Nephron progenitor cell (in vitro differentiated cells): ENCODE measurements at regions not wholly inside any gene's neighbourhood (a gene's known extent, or its start where the extent isn't known, plus 50 kb on each side); places are given as distances from the start of the nearest gene placed in this dataset.
A peak's percentile ranks its signal among the peaks of the same experiment; 100 is the strongest.
"Not testable (repeated sequence)": the region's sequence is repeated elsewhere in the genome, so short reads cannot be mapped to it uniquely, and the experiment has no call there.

Experiments used
- DNase-seq: peaks from one replicate; pipeline ENCODE4 v3.0.0; 2021
- H3K27ac Mint-ChIP-seq: 2 replicates; pipeline ENCODE4 v1.8.0; 2021; ENCODE audit warnings: mild to moderate bottlenecking, moderate library complexity, mixed read lengths
- H3K27me3 Mint-ChIP-seq: 2 replicates; pipeline ENCODE4 v1.8.0; 2021; ENCODE audit warnings: mild to moderate bottlenecking, low read depth, mixed read lengths; ENCODE audit not compliant: poor library complexity
- H3K36me3 Mint-ChIP-seq: 2 replicates; pipeline ENCODE4 v1.8.0; 2021; ENCODE audit warnings: low read depth, mixed read lengths
- H3K4me1 Mint-ChIP-seq: 2 replicates; pipeline ENCODE4 v1.8.0; 2021; ENCODE audit warnings: mixed read lengths
- H3K4me3 Mint-ChIP-seq: 2 replicates; pipeline ENCODE4 v1.8.0; 2021; ENCODE audit warnings: mild to moderate bottlenecking, moderate library complexity, mixed read lengths
- H3K9me3 Mint-ChIP-seq: 2 replicates; pipeline ENCODE4 v1.8.0; 2021; ENCODE audit warnings: mild to moderate bottlenecking, moderate library complexity, mixed read lengths
- CTCF ChIP-seq: fragments of 200-600 bp; sonication (generic); IDR thresholded peaks from 2 replicates; pipeline ENCODE4 v1.5.0; 2021; ENCODE audit warnings: antibody characterized with exemption

DNA sequence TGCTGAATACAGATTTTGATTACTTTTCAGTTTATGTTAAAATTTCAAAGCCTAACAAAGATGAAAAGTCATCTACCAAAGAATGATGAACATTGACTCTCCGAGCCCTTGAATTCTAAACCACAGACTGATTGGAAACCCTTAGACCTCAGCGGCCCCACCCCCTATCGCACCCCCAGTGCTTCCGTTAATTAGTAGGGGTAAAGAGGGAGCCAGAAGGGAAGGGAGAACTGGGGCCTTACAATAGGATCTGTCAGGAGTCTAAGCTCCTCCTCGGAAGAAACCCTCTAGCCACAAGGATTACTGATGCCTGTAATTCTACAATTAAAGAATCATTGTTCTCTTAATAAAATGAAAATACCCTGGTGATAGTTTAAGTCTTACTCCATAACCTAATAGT is 79.7 kb upstream of the JARID2 start:
- H3K36me3 Mint-ChIP-seq: no peaks in the 10 kb centered on the region
- H3K4me3 Mint-ChIP-seq: no peak overlapping the region

DNA sequence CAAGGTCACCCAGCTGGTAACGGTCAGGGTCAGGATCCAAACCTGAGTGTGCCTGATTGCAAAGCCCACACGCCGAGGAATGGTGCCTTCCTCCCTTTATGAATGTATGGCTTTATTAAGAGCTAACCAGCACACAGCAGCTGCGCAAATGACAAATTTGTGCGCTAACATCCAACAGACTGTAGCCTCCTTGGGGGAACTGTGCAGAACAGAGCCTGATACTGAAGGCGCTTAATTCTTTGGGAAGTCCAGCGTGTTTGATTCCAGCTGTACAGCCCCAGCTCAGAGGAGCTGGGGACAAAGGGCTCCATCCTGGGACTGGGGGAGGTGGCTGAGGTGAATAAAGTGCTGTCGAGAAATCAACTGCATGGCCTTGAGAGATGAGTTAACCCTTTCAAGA is 75.7 kb upstream of the JARID2 start:
- H3K27ac Mint-ChIP-seq: peak overlapping the region; percentile 58
- H3K4me1 Mint-ChIP-seq: peaks cover 29% of the 10 kb centered on the region
- H3K4me3 Mint-ChIP-seq: peak overlapping the region; percentile 5
- no peaks in the 10 kb centered on the region for H3K27me3 Mint-ChIP-seq
- H3K36me3 Mint-ChIP-seq: no peaks in the 10 kb centered on the region
- no peaks in the 10 kb centered on the region for H3K9me3 Mint-ChIP-seq
- DNase-seq: no peak
- no peak for TF ChIP-seq CTCF

More for the DNA sequence above, 79.7 kb upstream of the JARID2 start:
- no peak for TF ChIP-seq CTCF
- H3K27ac Mint-ChIP-seq: no peak overlapping the region
- H3K4me1 Mint-ChIP-seq: peaks cover 22% of the 10 kb centered on the region
- DNase-seq: no peak
- H3K9me3 Mint-ChIP-seq: no peaks in the 10 kb centered on the region
- no peaks in the 10 kb centered on the region for H3K27me3 Mint-ChIP-seq

GRCh38 chr6:15171026-15171425 is 74.8 kb upstream of the JARID2 start:
- Mint-ChIP-seq H3K36me3 (no peaks in the 10 kb centered on the region), H3K4me1 (peaks cover 29% of the 10 kb centered on the region), H3K27me3 (no peaks in the 10 kb centered on the region), H3K9me3 (no peaks in the 10 kb centered on the region), H3K27ac (no peak overlapping the region), H3K4me3 (no peak overlapping the region)
- TF ChIP-seq CTCF: no peak
- no peak for DNase-seq

DNA sequence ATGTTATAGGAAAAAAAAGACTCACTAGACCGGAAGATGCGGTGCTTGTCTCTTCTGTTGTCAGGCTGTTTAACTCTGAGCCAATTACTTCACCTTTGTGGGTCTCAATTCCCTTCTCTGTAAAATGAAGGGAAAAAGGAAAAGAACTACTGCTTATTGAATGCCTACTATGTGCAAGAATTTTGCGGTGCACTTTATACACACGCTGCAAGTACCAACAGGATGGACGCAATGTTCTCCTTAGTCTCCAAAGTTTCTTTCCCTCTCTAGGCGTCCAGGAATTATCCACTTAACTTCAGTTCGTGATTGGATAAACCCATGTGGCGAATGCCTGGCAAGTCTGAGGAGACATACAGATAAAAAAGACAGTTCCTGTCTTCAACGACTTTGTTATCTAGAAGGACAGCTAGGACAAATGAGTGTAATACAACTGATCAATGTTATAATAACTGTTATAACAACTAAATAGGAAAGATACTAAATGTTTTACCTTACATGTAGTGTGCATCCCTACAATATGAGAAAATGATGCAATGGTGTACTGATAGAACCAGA is 69.0 kb upstream of the JARID2 start:
- H3K4me3 Mint-ChIP-seq: no peak overlapping the region
- DNase-seq: no peak
- no peaks in the 10 kb centered on the region for H3K9me3 Mint-ChIP-seq
- H3K36me3 Mint-ChIP-seq: no peaks in the 10 kb centered on the region
- TF ChIP-seq CTCF: no peak
- no peak overlapping the region for H3K27ac Mint-ChIP-seq
- H3K4me1 Mint-ChIP-seq: peaks cover 4% of the 10 kb centered on the region
- peaks cover 9% of the 10 kb centered on the region for H3K27me3 Mint-ChIP-seq

DNA sequence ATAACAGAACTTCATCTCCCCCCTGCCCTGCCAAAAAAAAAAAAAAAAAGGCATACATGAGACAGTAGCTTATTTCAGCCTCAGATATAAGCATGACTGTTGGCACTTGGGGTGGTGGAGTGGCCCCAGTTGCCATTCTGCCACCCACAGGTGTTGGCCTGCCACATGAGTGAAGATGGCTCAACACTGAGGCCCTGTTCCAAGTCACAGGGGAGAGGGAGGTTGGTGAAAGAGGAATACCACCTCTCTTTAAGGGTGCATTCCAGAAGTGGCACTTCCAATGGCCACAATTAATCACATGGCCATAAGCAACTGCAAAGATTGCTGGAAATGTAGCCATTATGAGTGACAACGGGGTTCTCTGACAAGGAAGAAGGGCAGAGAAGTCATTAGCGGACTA is 61.9 kb upstream of the JARID2 start:
- Mint-ChIP-seq H3K4me1 (no peaks in the 10 kb centered on the region), H3K4me3 (no peak overlapping the region), H3K27ac (no peak overlapping the region), H3K27me3 (peaks cover 6% of the 10 kb centered on the region), H3K9me3 (peaks cover 17% of the 10 kb centered on the region), H3K36me3 (no peaks in the 10 kb centered on the region)
- no peak for DNase-seq
- no peak for TF ChIP-seq CTCF

DNA sequence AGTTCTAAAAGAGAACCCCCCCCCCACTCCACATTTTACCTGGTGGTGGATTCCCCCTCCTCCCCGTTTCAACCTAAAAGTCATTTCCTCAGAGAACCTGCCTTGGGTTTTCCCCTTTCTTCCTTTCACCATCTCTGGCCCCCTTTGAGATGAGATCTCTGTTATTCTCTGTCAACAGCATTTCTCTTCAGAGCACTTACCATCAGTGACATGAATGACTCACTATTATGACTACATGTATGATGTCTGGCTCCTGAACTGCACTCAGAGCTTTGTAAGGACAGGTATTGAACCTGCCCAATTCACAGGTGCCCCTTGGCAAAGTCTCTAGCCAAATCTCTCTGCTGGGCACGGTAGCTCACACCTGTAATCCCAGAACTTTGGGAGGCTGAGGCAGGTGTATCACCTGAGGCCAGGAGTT is 61.4 kb upstream of the JARID2 start:
- H3K27me3 Mint-ChIP-seq: peaks cover 6% of the 10 kb centered on the region
- DNase-seq: no peak

DNA sequence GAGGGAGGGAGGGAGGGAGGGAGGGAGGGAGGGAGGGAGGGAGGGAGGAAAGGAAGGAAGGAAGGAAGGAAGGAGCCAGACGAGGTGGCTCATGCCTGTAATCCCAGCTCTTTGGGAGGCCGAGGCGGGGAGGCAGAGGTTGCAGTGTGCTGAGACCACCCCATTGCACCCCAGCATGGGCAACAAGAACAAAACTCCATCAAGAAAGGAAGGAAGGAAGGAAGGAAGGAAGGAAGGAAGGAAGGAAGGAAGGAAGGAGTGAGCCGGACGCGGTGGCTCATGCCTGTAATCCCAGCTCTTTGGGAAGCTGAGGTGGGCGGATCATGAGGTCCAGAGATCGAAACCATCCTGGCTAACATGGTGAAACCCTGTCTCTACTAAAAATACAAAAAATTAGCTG is 60.8 kb upstream of the JARID2 start:
- not testable (repeated sequence) for H3K27me3 Mint-ChIP-seq, H3K4me1 Mint-ChIP-seq, H3K27ac Mint-ChIP-seq, DNase-seq, H3K4me3 Mint-ChIP-seq, H3K36me3 Mint-ChIP-seq
- H3K9me3 Mint-ChIP-seq: peaks cover 17% of the 10 kb centered on the region

More for the DNA sequence above, 61.4 kb upstream of the JARID2 start:
- Mint-ChIP-seq H3K36me3 (no peaks in the 10 kb centered on the region), H3K27ac (no peak overlapping the region), H3K9me3 (peaks cover 17% of the 10 kb centered on the region), H3K4me3 (no peak overlapping the region), H3K4me1 (no peaks in the 10 kb centered on the region)
- TF ChIP-seq CTCF: no peak

DNA sequence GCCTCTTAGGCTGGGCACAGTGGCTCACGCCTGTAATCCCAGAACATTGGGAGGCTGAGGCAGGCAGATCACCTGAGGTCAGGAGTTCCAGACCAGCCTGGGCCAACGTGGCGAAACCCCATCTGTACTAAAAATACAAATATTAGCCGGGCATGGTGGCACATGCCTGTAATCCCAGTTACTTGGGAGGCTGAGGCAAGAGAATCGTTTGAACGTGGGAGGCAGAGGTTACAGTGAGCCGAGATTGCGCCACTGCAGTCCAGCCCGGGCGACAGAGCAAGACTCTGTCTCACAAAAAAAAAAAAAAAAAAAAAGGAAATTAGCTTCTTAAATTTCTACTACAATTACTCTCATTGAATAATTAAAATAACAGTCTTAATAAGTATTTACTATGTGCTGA is 52.4 kb upstream of the JARID2 start:
- H3K9me3 Mint-ChIP-seq: peaks cover 12% of the 10 kb centered on the region
- H3K27ac Mint-ChIP-seq, H3K4me3 Mint-ChIP-seq, DNase-seq, H3K4me1 Mint-ChIP-seq, H3K27me3 Mint-ChIP-seq, H3K36me3 Mint-ChIP-seq: not testable (repeated sequence)
